Stimulated activated CD4-positive, alpha-beta T cell treated with anti-CD3 and anti-CD28 coated beads, TNF-alpha, amount 100 ng/mL, for 1 hour (primary cell): ENCODE measurements at regions not wholly inside any gene's neighbourhood (a gene's known extent, or its start where the extent isn't known, plus 50 kb on each side); places are given as distances from the start of the nearest gene placed in this dataset.
"Not testable (repeated sequence)": the region's sequence is repeated elsewhere in the genome, so short reads cannot be mapped to it uniquely, and the experiment has no call there.

Source experiments
- DNase-seq, 3 donors: peaks; one replicate each; pipeline ENCODE4 v3.0.0-alpha.2; 2020; ENCODE audit warnings: low read depth in 3 of 3, low spot score in 1 of 3

- DNase-seq = no peak
Observed at GRCh38 chr5:37921452-37921851, 81.6 kb upstream of the GDNF start.

GRCh38 chr5:37918424-37918823 is 78.6 kb upstream of the GDNF start:
- no peak for DNase-seq

- no peak for DNase-seq
Observed at GRCh38 chr5:37916525-37916924, 76.7 kb upstream of the GDNF start.

- no peak for DNase-seq
Observed at GRCh38 chr5:37915097-37915736, 75.4 kb upstream of the GDNF start.

- not testable (repeated sequence) for DNase-seq
Observed at GRCh38 chr5:37909610-37910266, 69.9 kb upstream of the GDNF start.

GRCh38 chr5:37906416-37906815 is 66.6 kb upstream of the GDNF start:
- DNase-seq = no peak

- no peak for DNase-seq
Observed at GRCh38 chr5:37905230-37905629, 65.4 kb upstream of the GDNF start.

- DNase-seq = no peak
Observed at GRCh38 chr5:37902323-37902722, 62.5 kb upstream of the GDNF start.

GRCh38 chr5:37900692-37901091 is 60.9 kb upstream of the GDNF start:
- no peak for DNase-seq

GRCh38 chr5:37899037-37899436 is 59.2 kb upstream of the GDNF start:
- no peak for DNase-seq

GRCh38 chr5:37896159-37896558 is 56.3 kb upstream of the GDNF start:
- DNase-seq = no peak

GRCh38 chr5:37893434-37894134 is 53.7 kb upstream of the GDNF start:
- DNase-seq = no peak

GRCh38 chr5:37892586-37892985 is 52.7 kb upstream of the GDNF start:
- DNase-seq = no peak

GRCh38 chr5:37891832-37892231 is 52.0 kb upstream of the GDNF start:
- DNase-seq = no peak

- no peak for DNase-seq
Observed at GRCh38 chr5:37889612-37890317, 49.9 kb upstream of the GDNF start.
